NCI-H526 treated with DMSO at 0.1 percent for 48 hours (cell line): ENCODE measurements at regions not wholly inside any gene's neighbourhood (a gene's known extent, or its start where the extent isn't known, plus 50 kb on each side); places are given as distances from the start of the nearest gene placed in this dataset.
"Not testable (repeated sequence)": the region's sequence is repeated elsewhere in the genome, so short reads cannot be mapped to it uniquely, and the experiment has no call there.

ENCODE experiments used
- DNase-seq: peaks from one replicate; lab custom pipeline; 2025; lab: John Stamatoyannopoulos, UW

DNA sequence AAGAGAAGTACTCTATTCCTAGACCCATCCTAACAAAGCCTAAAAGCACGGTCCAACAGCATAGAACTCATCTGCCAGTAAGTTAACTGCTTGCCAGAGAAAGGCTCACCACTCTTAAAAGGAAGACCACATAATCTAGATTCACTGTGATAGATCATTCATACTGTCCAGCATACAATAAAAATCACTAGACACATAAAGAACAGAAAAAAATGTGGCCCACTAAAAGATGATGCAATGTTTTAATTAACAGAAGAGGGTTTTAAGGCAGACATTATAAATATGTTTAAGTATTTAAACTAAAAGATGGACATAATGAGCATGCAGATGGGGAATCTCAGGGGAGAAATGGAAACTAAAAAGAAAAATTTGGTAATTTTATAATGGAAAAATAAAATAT is 157.5 kb upstream of the CDH4 start:
- DNase-seq, result no peak

DNA sequence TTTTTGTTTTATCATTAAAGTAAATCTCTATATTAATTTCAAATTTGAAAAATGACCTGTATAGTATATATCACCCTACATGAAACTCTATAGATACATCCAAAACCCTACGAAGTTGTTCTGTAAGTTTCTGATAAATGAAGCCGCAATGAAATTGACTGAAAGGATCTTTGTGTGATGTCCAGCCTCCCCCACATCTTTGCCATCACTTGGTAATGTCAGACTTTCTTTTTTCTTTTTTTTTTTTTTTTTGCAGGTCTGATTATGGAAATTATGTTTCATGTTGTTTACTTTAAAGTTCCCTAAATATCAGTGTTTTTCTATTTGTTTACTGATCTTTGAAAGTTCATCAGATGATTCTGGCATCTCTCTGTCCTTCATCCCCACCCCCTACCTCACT is 155.6 kb upstream of the CDH4 start:
- no peak for DNase-seq

DNA sequence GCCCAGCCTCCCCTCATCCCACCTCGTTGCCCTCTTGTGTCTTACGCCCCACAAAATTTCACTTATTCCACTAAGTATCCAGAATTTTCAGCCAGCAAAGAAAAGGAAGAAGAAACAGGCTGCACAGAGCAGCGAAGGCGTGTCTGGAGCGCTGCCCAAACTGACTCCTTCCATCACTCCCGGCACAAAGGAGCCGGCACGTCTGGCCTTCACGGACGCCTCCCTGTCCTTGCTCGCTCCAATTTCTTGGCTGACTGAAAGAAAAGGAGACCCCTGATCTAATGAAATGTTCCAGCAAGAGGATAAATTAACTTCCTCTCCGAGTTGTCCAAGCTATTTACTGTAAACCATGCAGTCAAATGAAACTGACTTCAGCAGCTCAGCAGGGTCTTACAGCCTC is 152.3 kb upstream of the CDH4 start:
- no peak for DNase-seq

DNA sequence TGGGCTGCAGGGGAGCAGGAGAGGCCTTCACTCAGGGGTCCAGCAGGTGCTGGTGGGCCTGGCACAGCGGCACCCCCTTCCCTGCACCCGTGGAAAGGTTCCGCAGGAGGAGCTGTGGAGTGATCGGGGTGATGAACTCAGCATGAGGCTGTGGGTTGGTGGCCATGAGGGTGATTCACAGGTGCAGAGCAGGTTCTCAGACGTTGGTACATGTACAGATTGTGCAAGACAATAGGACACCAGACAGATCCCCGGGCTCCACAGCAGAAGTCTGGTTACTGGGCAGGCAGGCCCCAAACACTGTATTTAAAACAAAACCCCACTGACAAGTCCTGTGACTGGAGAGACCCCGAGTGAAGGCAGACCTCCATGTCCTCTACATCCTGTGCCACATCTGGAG is 151.6 kb upstream of the CDH4 start:
- DNase-seq, result no peak

DNA sequence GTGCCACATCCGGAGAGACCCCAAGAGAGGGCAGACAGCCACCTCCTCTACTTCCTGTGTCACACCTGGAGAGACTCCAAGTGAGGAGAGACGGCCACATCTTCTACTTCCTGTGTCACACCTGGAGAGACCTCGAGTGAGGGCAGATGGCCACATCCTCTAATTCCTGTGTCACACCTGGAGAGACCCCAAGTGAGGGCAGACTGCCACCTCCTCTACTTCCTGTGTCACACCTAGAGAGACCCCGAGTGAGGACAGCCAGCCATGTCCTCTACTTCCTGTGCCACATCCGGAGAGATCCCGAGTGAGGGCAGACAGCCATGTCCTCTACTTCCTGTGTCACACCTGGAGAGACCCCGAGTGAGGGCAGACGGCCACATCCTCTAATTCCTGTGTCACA is 150.7 kb upstream of the CDH4 start:
- DNase-seq, result not testable (repeated sequence)

DNA sequence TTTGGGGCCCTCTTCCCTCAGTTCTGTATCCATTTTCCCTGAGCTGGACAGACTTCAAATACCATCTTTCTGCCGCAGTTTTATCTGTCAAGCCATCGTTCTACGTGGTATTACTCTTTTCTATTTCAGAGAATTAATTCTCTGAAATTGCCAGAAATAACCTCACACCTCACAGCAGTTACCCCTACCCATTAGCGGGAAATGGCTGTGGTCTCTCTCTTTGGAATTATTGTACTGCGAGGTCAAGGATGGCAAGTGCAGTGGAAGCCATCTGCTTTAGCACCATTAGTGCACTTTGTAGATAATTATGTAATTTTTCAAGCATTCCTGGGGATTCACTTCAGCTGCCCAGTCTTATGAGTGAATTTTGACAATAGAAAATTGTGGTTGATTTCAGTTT is 147.8 kb upstream of the CDH4 start:
- DNase-seq, result no peak

DNA sequence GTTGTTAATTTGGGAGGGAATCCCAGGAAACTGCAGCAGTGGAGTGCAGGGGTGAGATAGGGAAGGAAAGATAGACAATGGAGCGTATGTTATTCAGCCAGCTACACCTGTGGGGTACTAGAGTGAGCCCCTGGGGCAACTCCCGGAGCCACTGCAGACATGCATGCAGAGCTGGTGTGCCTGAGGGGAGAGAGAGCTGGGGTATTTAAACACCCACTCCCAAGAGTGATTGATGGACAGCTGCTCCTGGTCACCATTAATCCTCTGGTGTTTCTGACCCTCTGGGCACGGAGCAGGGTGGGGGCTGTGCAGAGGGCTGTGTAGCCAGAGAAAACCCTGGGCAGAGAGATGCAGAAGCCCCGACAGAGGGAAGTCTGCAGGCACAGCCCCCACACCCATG is 146.7 kb upstream of the CDH4 start:
- no peak for DNase-seq

DNA sequence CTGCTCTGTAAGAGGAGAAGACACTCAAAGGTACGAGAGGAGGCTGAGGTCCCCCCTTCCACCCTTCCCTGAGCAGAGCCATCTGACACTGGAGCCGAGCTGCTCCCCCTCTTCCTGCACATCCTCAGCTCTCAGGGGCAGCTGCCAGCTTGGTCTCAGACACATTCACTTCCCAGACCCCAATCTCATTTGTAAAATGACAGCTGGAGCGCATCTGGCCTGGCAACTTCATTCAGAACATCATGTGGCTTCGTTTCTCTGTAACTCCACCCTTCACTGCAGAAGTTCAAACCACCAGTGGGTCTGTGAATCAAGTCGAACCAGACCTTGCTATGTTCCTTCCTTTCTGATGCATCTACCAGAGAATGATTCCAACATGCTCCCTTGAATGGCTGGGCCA is 145.6 kb upstream of the CDH4 start:
- no peak for DNase-seq

DNA sequence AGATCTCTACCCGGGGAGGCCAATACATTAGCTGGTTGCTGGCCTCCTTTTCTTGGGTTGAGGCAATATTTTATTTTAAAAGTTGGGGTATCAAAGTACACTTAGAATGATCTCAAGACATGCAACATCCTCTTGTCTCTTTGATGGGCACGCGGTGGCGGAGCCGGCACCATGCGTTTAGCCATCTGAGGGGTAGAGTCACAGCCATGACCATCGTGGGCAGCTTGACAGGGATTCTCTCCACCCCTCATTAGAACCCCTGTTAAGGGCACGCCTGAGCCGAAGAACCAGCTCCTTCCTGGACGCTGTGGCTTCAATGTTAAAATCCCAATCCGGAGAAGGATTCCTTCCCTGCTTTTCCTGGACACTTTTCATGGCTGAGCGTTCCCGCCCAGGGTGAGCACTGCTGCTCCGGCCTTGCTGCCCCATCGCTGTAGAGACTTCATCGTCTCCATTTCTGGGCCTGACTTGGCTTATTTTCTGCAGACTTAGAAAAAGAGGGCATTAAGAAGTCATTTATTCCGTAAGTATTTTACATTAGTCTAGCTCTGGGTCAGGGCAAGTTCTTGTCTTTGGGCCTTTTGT is 142.7 kb upstream of the CDH4 start:
- no peak for DNase-seq

DNA sequence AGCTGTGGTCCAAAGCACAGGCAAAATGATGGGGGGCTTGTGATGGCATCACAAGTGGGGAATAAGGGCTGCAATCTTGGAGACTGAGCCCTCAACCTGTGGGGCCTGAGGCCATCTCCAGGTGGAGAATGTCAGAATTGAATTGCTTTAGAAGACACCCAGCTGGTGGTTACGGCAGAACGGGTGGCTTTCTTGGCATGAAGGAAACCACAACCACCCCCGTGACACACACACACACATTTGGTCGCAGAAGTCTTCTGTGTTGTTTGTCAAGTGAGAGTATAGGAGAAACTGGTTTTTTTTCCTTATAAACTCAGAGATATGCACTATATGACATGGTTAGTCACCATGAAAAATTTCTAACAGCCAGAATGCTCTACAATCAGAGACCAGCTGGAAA is 139.5 kb upstream of the CDH4 start:
- DNase-seq, result no peak

DNA sequence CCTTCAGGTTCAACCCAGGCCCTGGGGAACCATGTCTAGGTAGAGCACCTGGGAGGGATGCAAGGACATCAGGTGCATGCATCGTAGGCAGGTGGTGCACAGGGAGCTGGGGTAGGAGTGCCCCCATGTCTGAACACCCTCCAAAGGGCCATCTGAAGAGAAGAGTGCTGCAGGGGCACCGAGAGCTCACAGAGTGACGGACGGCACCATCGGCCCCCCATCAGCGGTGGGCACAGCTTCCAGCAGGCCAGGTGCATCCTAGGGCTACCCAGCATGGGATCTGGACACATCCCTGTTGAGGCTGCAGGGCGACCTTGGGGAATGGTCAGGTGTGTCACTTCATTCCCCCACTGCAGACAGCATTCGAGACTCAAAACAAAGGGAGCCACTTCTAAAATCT is 138.3 kb upstream of the CDH4 start:
- no peak for DNase-seq

DNA sequence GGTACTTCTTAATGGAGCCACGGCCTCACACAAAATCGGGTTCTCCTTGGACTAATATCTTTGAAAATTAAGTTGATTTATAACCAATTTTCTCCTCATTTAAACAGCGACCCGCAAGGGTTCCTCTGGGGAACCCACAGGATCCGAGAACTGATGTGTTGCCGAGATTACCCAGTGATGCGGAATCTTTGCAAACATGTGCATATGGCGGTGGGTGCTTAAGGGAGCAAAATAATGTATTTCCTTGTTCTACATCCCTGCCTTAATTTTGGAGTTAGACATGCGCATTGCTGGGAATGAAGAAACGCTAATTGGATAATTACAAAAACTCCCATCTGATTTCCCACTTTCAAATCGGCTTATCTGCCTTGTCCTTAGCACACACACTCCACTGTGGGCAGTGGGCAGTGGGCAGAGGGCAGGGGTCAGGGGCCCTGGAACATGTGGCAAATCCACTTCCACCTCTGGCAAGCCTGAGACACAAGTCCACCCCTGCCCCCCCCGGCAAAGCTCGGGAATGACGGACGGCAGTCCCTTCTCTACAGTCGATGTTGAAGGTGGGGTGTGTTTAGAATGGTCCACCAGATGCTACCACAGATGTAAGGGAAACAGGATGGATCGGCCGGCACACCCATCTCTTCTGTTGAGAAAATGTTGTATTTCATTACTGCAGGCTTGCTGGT is 137.4 kb upstream of the CDH4 start:
- no peak for DNase-seq

DNA sequence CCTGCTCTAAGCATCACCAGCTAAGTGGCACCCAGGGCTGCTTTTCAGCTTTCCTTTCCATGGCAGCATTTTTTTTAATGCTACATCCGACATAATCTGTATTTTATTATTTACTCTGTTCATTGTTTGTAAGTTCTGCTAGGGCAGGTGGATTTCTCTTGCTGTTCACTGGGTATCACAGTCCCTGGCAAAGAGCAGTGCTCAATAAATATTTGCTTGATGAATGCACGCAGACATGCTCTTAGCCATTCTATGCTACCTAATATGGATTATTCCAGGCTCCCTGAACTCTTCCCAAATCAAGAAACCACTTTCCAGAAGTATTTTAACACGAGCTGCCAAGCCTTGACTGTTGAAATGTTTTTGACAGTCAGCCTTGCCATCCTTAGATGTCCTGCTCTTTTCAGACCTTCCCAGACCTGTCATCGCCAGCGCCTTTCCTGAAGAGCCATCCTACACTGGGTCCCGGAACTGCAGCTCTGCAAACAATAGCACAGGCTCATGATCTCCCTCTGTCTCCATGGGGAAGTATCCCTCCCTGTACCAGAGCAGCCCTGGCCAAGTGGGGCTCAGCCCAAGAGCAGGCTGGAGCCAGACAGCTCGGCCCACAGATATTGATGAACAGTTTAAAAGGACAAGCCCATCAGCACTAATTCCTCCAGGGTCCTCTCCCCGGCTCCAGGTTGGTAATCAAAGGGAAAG is 136.5 kb upstream of the CDH4 start:
- DNase-seq, result no peak

DNA sequence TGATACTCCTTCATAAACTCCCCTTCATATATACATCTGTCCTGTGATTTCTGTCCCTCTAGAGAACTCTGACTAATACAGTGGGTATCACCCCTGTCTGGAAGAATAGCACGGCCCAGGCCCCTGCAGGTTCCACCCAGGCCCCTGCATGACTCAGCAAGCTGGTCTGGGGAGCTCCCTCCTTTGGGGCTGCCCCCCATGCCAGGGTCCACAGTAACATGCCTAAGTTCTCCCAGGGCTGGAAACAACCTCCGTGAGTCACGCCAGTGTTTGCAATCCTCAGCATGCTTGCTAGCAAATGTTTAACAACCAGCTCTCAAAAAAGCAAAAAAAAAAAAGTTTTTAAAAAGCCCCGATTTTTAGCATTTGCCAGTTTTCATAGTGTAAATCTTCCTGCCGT is 134.3 kb upstream of the CDH4 start:
- DNase-seq, result no peak

DNA sequence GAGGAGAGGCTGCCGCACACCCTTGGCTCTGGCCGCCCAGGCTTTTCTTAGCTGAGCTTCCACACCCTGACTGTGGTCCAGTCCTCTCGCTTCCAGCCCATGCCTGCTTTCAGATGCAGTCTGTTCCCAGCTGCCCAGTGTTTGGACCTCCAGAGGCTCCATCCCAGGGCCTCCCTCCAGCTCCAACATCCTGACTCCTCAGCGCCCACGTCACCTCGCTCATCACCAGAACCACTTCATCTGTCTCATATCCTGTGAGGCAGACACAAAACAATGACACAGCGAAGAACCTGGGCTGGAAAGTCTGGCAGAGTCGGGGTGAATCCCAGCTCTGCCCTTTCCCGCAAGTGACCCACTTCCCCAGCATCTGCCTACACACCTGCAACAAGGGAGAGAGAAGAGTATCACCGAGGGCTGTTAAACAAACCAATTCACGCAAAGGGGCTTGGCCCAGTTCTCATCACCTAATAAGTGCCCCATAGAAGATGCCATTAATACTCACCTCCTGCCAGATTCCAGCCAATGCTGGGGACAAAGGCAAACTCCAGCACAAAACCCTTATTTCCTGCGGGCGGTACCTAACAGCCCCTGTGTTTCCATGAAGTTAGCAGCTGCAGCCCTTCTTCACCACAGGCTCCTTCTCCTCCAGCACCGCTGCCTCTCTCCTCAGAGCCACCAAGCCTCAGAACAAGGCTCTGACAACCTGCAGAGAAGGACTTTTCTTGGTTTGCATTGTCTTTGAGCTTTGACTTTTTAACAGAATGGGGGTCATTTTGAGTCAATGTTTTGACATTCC is 133.4 kb upstream of the CDH4 start:
- no peak for DNase-seq

DNA sequence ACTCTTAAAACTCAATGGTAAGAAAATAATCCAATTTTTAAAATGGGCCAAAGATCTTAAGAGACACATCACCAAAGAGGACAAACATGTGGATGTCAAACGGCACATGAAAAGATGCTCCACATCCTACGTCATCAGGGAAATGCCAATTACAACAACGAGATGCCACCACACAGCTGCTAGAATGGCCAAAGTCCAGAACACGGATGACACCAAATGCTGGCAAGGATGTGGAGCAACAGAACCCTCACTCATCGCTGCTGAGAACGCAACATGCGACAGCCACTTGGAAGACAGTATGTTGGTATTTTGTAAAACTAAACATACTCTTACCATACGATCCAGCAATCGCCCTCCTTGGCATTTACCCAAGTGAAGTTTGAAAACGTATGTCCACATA is 132.8 kb upstream of the CDH4 start:
- no peak for DNase-seq

DNA sequence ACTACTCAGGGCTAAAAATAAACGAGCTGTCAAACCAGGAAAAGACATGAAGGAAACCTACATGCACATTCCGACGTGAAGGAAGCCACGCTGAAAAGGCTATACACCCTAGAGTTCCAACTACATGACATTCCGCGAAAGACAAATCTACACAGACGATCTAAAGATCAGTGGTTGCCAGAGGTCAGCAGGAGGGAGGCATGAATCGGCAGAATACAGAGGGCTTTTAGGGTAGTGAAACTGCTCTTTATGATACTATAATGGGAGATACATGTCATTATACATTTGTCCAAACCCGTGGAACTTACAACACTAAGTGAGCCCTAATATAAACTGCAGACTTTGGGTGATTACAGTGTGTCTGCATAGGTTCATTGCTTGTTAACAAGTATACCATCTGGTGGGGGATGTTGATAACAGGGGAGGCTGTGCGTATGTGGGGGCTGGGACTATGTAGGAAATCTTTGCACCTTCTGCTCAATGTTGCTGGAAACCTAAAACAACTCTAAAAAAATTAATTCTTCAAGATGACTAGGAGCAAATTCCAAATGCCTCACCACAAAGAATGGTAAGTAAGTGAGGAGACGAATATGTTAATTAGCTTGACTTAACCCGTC is 132.2 kb upstream of the CDH4 start:
- DNase-seq, result no peak

DNA sequence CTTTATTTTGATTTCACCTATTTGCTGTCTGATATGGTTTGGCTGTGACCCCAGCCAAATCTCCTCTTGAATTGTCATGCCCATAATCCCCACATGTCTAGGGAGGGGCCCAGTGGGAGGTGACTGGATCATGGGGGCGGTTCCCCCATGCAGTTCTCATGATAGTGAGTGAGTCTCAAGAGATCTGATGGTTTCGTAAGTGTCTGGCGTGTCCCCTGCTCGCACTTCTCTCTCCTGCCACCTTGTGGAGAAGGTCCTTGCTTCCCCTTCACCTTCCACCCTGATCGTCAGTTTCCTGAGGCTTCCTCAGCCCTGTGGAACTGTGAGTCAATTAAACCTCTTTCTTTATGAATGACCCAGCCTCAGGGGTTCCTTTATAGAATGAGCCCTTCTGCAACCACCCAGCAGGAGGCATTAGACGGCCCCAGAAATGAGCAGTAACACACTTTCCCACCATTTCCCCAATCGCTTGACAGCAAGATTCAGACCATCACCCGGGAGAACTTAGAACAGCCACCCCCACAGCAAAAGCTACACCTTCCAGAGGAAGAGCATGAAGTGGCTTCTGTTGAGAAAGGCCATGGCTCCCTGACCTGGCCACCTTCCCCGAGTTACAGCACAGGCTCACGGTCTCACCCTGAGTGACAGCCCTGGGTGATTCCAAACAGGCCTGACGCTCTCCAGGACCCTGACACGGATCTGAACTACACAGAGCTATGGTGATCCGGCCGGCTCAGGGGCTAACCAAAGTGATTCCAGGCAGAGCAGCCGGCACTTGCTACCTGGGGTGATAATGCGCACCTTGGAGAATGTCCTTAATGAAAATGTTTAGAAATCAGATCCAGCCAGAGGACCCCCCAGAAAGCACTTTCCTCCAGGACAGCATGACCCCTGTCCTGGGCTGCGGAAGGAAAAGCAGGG is 131.2 kb upstream of the CDH4 start:
- peak; percentile 66 for DNase-seq

DNA sequence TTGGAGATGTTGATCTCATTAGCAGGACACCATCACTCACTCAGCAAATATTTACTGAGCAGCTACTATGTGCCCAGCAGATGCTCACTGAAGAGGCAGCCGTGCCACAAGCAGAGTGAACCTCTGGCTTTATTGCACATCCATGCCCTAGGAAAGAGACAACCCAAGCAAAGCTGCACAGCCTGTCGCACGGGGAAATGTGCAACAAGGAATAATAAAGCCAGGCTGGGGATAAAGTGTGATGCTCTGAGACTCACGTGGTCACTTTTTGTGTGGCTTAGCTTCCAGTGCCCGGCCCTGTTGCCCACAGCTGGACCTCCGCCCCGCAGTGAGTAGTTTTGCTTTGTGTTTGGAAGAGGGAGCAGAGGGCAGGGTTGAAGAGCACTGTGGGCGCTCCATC is 130.4 kb upstream of the CDH4 start:
- DNase-seq, result no peak

DNA sequence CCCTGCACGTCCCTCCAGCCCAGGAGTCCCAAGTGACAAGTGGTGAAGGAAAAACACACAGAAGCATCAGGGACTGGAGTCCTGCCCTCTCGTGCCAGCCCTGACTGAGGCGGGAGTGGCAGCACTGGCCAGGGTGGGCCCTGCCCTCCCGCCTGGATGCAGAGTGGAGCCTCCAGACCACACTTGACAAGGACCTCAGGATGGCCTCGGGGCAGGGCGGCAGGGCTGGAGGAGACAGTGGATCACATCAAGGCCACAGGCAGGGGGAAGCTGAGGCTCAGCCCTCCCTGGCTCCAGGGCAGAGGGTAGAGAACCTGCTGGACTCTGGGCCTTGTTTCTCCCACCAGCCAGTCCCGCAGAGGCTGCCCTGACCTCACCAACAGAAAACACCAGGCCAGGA is 128.8 kb upstream of the CDH4 start:
- DNase-seq, result no peak

DNA sequence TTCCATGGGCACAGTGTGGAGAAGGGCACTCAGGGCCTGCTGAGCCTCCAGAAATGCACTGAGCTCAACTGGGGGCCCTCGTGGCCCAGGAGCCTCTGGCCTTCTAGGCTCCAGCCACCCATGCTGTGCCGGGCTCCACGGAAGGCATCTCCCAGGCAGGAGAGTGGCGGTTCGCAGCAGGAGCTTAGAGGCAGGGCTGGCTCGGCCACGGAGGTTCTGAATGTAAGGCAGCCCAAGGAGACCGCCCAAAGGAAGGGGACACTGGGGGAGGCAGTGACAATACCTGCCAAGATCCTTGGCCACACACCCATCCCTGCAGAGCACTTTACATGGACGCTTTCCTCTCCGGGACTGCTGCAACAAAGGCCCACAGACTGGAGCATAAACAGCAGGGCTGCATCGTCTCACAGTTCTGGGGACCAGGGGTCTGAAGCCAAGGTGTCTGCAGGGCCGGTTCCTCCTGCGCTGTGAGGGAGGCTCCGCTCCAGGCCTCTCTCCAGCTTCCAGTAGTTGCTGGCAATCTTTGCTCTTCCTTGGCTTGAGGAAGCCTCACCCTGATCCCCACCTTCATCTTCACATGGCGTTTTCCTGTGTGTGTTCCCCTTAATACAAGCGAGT is 128.2 kb upstream of the CDH4 start:
- no peak for DNase-seq
